Activated CD4-positive, CD25-positive, alpha-beta regulatory T cell (primary cell): ENCODE measurements at regions not wholly inside any gene's neighbourhood (a gene's known extent, or its start where the extent isn't known, plus 50 kb on each side); places are given as distances from the start of the nearest gene placed in this dataset.

Source experiments
- DNase-seq, 4 experiments: peaks; one replicate each; lab custom pipeline; 2025; lab: John Stamatoyannopoulos, UW

- DNase-seq = no peak
These were observed 163.9 kb upstream of the CLINT1 start for GRCh38 chr5:158022837-158023236.

GRCh38 chr5:158022393-158022792 is 163.4 kb upstream of the CLINT1 start:
- no peak for DNase-seq

DNA sequence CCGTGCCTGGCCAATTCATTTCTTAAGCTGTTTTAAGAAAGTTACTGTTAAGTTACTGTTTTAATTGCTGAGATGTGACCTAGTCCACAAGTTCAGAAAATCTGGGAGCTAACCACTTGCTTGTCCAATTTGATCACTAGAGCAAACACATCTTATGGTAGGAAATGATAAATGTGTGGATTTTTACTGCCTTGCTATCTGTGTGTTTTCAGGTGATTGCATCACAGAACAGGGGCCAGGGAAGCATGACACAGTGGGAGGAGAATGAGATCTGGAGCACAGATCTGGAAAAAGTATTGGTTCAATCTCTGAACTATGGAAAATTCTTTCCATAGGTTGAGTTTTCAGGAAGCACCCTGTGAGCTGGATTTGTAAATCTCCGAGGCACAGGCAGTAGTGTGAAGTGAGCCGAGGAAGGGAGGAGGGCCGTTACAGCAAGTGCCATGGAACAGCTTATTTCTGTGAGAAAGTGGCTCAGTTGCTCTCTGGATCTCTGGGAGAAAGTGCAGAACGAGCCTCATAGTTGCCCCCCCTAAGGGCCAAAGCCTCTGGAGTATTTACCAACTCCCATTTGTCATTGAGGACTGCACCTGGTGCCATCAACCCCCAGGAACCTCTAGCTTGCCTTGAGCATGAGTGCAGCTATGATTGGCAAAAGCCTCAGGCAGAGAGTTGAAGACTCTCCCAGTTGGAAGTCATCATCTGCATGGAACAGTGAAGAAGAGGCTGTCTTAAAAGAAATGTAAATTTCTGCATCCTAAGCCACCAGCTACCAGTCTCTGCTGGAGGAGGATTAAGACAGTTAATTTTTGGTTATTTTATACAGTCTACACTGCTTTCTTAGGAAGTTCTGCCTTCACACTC is 161.8 kb upstream of the CLINT1 start:
- DNase-seq = no peak

- DNase-seq = no peak
These were observed 158.5 kb upstream of the CLINT1 start for GRCh38 chr5:158017469-158017868.

- no peak for DNase-seq
These were observed 155.4 kb upstream of the CLINT1 start for GRCh38 chr5:158014372-158014771.

- DNase-seq = no peak
These were observed 155.0 kb upstream of the CLINT1 start for GRCh38 chr5:158013939-158014338.

GRCh38 chr5:158013303-158013702 is 154.4 kb upstream of the CLINT1 start:
- no peak for DNase-seq

DNA sequence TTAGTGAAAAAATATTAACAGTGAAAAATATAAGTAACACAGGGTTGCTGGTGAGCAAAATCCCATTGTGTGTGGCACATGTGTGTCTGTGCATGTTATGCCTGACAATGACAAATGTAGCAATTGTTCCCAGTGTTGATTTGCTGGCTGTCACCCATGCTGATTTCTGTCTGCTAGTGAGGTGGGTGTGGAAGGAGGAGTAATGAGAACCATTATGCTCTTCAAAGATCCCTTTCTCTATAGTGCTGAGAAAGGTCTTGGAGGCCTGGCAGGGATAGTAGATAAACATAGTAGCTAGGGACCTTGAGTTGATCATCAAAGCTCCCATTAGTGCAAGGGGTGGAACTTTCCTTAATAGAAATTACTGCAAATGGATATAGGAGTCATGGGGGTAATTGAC is 152.5 kb upstream of the CLINT1 start:
- DNase-seq = no peak

GRCh38 chr5:158010831-158011230 is 151.9 kb upstream of the CLINT1 start:
- DNase-seq = no peak

- DNase-seq = no peak
These were observed 148.4 kb upstream of the CLINT1 start for GRCh38 chr5:158007336-158007735.

DNA sequence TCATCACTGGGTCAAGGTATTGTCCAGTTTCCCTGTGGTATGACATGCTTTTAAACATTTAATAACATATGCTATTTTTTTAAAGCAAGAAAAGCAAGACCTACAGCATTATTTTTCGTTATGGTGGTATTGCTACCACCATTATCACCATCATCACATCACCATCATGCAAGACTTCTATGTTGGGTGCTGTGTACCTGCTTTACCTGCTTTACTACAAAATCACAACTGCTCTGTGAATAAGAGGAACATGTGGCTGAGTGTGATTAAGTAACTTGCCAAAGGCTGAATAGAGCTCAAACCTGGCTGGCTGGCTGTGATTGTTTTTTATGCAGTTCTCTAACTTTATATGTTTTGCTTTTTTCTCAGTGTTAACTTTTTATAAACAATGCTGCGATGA is 140.8 kb upstream of the CLINT1 start:
- no peak for DNase-seq

GRCh38 chr5:157997991-157998504 is 139.1 kb upstream of the CLINT1 start:
- no peak for DNase-seq

DNA sequence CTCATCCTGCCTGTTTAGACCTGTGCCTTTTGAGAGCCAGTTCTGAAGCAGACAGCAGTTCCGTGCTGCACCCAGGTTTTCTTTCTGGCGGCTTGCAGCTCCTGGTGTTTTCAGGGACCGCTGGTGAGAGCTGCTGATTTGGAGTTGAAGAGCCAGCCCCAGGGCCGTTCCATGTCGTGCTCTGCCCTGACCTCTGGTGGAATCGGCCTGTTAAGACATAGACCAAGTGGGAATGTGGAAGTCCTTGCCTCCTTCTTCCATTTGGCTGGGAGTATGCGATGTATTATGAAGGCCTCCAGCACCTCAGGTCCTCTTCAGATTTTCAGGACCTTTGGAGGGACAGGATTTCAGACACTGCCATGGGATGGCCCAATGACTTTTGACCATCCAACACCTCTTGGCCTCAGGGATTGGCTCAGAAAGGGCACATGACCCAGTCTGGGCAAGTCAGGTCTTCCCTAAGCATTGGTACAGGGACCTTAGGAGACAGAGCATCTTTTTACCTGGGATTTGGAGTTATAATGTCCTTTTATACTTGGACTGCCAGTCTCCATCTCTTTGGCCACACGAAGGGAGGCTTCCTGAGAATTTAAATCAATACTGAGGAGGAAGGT is 136.1 kb upstream of the CLINT1 start:
- DNase-seq = peak in 1 of 4 experiments; percentile 21

GRCh38 chr5:157993986-157994691 is 135.2 kb upstream of the CLINT1 start:
- DNase-seq = no peak

GRCh38 chr5:157993201-157993600 is 134.3 kb upstream of the CLINT1 start:
- no peak for DNase-seq

DNA sequence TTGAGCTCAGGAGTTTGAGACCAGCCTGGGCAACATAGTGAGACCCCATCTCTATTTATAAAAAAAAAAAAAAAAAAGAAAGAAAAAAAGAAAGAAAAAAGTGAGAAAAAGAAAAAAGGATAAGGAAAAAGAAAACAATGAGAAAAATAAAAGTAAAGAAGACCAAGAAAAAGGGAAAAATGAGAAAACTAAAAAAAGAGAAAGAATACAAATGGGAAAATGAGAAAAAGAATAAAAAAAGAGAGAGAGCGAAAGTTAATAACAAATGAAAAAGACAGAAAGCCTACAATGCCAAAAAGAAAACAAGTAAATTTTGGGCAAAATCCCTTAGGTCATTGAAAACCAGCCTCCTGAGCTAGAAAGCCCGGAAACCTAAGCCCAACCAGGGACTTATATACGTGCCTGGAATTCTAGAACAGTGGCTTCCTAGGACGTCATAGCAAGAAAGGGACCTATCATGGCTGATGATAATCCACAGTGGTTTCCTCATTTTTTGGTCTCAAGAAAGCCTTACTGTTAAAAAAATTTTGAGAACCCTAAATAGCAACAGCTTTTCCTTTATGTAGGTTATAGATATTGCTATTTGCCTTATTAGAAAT is 131.7 kb upstream of the CLINT1 start:
- no peak for DNase-seq

- DNase-seq = no peak
These were observed 130.4 kb upstream of the CLINT1 start for GRCh38 chr5:157989296-157989695.

DNA sequence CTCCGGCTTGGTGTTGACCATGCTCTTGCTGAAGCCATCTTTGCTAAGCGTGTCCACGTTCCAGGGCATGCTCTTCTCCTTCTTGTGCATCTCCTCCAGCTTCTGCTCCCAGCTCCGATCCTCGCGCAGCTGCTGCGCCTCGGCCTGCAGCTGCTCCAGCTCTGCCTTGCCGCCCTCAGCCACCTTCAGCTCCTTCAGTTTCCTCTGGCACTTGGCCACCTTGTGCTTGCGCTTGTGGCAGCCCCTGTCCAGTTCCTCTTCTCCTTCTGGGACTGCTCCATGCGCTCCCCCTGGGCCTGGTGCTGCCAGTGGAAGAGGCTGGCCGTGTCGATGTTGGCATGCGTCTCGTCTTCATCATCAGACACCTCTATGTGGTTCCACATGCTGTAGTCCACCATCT is 128.3 kb upstream of the CLINT1 start:
- DNase-seq = no peak

GRCh38 chr5:157986431-157986990 is 127.6 kb upstream of the CLINT1 start:
- DNase-seq = no peak

DNA sequence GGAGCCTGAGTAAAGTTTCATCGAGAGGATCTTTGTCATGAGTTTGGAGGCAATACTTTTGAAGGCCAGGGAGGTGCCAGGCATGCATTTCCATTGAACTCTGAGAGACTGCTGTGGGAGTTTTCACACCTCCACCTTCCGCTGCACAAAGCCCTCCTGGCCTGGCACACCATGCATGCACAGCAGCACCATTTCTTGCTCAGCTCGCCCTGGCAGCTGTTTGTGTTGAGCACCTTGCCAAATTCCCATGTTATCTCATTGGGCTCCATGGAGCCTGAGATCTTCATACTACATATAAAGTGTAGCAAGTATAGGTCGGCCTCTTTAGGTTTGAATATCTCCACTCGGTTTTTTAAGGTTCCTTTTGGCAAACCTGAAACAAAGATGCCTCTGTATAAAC is 125.7 kb upstream of the CLINT1 start:
- DNase-seq = no peak

DNA sequence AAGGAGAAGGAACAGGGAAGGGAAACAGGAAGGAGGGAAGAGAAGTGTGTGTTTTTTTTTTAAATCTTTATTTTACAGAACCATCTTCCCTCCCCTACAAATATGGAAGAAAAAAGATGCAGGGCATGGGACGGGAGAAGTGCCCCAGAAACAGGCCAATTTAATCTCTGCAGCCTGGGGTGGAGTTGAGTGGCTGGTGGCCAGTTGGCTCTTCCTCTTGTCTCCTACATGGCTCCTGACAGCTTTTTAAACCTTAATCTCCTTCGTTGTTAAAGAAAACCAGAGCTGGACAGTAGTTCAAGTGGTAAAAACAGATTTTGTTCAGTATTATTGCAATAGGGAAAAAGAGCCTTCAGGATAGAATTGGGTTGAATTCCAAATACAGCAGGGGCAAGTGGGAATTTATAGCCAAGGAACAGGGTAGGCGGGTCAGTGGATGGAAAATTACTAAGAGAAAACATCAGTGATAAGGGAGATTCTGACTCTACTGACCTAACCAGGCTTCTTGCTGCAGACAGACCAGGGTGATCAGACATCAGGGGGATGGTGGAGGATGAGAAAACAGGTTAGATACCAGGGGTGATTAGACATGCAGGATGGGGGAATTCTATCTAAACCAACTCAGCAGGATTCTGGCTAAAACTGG is 125.1 kb upstream of the CLINT1 start:
- DNase-seq = no peak

GRCh38 chr5:157978061-157978460 is 119.1 kb upstream of the CLINT1 start:
- no peak for DNase-seq
